CD4-positive, alpha-beta T cell treated with Interferon gamma for 1 hour (primary cell): ENCODE measurements at regions not wholly inside any gene's neighbourhood (a gene's known extent, or its start where the extent isn't known, plus 50 kb on each side); places are given as distances from the start of the nearest gene placed in this dataset.

Experiments
- DNase-seq: peaks from one replicate; pipeline ENCODE4 v3.0.0-alpha.2; 2020

DNA sequence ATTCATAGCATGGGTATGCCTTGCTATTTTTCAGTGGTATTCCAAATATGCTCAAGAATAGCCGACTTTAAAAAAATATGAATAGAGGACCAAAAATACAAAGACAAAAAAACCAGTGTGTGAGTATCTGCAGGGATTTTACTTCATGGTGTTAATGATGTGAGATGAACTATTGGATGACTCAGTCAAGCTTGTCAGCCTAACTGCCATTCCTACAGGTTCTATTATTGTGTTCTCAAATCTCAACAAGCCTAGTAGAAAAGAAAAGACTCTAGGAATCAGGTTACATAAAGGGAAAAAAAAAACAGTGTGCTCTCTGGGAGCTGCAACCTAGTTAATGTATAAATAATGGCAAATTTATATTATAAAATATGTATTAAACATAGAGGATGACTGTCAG lies 588.4 kb upstream of the BTBD3 start:
- no peak for DNase-seq

DNA sequence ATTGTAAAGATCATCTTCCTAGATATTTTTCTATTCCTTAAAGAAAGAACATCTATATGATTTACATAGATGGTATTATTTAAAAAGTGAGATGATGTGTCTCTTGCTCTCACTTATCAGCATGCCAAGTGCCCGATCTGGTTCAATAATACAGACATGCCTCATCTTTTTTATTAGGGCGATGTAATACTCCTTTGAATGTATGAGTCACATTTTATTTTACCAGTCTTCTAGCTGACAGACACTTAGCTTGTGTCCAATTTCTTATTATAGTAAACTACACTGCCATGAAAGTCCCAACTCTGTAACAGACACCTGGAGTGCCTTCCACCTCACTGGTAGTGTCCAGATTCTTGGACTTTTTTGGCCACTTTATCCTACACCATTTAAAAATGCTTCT lies 586.6 kb upstream of the BTBD3 start:
- DNase-seq, result no peak

DNA sequence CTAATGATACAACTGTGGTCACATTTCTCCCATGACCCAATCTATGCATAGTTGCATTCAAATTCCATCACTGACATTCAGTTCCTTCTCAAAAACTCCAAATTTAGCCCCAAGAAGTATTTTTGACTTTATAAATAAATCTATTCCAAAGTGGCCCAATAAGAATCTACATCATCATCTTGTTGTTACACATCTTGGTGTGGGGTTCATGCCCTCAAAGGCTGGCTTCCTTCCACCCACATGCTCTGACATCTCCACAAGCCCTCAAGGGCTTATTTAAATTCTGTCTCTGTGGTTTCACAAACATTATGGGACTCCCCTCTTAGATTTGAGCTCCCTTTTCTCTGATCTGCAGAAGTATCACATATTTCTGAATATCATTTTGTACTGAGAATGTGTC lies 585.3 kb upstream of the BTBD3 start:
- no peak for DNase-seq

DNA sequence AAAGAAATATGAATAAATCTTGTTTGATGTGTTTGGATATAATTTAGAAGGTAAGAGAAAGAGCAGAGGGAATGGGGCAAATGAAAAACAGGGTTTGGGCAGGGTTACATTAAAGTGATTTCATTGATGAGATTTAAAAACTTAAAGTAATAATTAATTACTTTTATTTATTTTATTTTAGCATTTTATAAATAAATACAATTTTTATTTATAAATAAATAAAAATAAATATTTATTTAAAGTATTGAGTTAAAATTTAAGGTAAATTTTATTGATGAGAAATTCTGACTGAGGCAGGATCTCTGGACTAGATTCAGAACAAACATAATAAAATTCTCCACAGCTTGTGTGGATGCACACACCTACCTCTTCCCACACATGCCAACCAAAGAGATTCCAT lies 584.1 kb upstream of the BTBD3 start:
- no peak for DNase-seq

DNA sequence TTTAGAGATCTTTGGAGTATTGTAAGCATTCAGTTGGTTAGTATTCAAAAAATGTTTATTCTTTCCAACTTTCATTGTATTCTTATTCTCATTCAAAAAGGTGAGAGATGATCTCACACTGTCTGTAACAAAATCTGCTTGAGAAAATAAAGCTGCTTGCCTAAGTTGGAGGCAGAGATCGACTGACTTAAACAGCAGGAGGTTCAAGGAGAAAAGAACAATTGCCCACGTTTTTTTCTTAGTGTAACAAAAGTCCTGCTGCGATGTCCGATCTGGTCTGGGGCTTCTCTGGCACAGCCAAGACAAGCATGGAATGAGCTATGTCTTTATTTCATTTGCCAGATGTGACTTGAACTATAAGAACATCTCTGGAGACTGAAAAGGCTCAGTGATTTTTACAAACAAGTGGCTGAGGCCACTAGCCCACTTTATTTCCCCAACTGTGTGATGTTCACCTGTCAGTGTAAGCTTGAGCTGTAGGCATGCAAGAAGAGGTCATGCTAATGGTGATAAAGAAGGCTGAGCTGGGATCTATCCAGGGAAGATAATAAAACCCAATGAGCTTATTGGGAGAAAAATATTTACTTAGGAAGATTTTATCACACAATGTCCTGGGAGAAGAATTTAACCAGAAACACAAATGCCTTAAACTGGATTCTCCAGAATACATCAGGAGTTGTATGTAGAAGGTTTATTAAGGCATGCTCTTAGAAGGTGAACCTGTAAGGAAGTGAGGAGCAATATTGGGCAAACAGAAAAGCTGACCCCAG lies 580.1 kb upstream of the BTBD3 start:
- no peak for DNase-seq

DNA sequence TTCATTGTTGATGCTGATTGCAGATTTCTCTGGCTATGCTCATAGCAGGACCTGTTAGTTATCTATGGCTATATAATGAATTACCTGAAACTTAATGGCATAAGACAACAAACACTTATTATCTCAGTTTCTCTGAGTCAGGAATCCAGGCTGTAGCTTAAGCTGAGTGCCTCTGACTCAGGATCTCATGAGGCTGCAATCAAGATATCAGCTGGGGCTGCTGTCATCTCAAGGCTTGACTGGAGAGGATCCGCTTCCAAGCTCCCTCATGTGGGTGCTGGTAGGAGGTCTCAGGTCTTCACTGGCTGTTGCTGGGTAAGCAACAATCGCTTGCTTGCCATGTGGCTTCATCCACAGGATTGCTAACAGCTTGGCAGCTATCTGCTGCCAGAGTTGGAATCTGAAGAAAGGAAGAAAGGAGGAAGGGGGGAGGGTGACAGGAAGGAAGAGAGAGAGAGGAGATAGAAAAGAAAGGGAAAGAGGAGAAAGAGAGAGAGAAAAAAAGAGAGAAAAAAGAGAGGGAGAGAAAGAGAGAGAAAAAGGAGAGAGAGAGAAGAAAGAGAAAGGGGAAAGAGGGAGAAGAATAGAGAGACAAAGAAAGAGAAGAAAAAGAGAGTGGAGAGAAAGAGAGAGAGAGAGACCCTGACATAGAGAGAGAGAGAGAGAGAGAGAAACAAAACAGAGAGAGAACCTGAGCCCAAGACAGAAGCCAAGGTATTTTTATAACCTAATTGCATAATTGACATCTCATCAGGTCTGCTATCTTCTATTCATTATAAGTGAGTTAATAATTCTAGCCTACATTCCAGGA lies 579.0 kb upstream of the BTBD3 start:
- no peak for DNase-seq

DNA sequence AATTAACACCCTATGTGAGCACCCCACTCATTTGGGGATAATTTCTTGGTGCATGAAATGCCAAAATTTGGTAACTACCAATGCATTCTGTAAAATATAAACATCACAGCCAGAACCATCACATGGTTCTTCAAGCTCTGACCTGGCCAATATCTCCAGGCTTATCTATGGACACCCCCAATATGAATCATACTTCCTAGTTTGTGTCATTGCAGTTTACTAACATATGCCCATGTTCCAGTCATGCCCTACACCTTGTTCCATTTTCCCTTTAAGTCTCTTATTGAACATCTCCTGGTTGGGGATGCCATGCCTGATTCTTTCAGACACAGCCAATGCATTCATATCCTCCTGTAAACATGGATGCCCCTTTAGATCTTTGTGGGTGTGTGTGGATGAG lies 572.8 kb upstream of the BTBD3 start:
- no peak for DNase-seq

DNA sequence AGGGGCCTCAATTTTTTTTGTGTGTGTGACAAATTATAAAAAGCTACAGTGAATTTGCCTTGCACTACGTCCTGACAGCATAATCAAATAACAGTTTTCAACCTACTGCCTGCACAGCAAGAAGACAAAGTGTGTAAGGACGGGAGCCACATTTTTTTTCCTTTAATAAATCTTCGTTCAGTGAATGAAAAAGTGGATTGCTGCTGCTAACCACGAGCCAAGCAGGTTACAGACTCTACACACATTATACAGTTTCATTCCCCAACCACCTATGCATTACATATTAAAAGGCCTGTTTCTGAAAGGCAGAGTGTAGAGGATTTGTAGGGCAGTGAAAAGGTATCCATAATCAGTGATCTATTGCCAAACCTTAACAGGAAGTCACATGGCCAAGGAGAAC lies 570.0 kb upstream of the BTBD3 start:
- no peak for DNase-seq

DNA sequence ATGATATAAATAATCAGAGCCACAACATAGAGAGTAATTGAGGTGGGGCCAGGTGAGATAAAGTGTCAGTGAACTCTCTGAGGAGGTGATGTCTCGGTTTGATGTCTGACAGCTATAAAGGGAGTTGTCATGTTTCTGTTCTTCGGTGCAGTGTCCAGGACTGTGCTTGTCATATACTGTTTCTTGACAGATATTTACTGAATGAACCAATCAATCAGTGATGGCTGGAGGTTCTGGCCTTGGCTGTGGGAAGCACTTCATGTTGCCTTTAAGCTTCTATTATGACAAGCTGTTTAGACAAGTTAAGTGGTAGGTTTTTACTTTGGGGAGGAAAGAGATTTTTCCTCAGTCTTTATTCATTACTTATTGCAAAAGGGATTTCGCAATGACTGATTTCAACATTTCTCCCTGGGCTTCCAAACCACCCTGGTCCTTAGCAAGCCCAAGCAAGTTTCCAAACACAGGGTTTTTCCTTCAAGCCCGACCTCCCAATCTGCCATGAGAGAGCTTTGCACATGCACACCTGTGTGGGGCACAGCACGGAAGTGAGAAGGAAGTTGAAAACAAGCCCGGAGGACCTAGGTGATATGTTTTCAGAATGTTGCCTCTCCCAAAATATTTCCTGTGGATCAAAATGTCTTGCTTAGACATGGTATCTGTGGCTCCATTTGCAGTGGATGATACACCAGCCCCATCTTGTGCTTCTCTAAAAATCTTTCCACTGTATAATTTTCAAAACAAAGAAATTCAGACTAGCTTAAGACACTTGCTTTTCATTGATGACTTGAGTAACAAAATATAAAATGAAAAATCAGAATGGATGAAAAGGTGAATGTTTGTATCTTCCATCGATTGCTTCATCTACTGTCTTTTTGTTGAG lies 567.3 kb upstream of the BTBD3 start:
- DNase-seq, result no peak

DNA sequence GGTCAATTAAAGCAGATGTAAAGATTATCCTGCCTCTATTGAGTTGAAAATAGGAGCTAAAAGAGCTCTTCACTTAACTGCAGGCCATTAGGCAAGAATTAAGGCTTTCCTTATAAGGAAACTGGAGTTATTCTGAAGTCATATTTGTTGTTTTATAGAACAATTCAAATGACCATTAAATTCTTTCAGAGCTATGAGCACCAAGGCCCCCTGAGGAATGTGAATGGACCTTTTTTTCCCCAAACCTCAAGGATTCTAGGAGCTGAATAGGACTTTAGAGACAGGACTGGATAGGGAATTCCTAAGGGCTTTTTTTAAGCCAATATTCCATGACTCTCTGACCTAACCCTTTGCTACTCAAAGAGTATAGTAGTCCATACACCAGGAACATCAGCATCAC lies 565.7 kb upstream of the BTBD3 start:
- DNase-seq, result no peak

DNA sequence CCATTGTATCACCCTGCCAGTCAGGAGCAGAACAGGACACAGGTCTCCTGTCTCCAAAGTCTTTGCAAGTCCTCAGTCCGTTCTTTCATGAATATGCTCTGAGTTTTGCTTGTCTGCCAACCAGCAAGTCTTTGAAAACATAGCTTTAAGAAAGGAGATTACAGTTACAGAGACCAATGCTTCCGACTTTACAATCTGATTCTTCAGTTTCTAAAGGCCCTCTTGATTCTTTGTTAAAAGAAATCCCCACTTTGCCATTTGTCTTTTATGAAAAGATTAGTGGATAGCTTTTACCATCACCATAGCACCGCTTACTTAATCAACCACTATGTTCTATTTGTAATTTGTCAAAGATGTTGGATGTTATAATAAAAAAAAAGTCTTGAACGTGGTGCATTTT lies 562.8 kb upstream of the BTBD3 start:
- no peak for DNase-seq

DNA sequence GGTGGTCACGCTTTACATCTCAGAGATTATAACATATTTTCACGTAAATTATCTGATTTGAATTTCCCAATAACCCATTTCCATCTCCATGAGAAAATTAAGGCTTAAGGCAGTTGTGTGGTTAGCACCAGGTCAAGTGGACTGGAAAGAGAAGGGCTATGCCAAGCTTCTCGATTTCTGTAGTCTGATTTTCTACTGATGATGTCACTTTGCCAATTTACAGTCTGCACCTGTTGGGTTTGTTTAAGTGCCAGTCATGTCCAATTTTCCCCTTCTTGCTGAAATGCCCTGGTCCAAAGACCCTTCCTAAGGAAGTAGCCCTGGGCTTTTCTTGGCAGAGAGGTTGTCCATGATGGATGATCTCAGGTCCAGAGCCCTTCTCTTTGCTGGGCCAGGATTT lies 562.3 kb upstream of the BTBD3 start:
- DNase-seq, result no peak

DNA sequence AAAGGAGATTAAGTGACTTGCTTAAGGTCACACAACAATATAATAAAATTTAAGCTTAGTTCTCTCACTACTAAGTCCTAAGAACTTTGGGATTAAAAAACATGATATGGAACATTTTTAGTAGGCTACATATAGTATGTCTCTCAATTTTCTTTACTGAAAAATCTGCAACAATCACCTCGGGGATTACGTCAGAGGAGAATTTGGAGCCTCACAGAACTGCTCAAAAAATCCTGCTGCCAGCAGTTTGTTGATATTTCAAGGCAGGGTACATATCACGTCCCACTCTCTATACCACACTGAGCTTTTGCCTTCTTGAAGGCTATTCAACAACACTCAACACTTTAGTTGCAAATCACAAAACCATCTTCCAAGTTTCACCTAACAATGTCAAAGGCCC lies 561.6 kb upstream of the BTBD3 start:
- DNase-seq, result no peak

DNA sequence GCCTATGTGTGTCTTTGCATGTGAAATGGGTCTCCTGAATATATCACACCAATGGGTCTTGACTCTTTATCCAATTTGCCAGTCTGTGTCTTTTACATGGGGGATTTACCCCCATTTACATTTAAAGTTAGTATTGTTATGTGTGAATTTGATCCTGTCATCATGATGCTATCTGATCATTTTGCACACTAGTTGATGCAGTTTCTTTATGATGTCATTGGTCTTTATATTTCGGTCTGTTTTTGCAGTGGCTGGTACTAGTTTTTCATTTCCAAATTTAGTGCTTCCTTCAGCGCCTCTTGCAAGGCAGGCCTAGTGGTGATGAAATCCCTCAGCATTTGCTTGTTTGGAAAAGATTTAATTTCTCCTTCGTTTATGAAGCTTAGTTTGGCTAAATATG lies 555.2 kb upstream of the BTBD3 start:
- no peak for DNase-seq

DNA sequence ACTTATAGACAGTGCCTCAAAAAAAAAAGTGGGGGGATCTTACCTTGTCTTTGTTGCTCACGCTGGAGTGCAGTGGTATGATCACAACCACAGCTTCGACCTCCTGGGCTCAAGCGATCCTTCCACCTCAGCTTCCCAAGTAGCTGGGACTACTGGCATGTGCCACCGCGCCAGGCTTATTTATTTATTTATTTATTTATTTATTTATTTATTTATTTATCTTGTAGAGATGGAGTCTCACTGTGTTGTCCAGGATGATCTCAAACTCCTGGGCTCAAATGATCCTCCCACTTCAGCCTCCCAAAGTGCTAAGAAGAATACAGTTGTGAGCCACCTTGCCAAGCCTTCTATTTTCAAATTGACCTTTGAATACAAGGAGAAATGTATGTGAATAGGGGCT lies 553.0 kb upstream of the BTBD3 start:
- DNase-seq, result no peak

DNA sequence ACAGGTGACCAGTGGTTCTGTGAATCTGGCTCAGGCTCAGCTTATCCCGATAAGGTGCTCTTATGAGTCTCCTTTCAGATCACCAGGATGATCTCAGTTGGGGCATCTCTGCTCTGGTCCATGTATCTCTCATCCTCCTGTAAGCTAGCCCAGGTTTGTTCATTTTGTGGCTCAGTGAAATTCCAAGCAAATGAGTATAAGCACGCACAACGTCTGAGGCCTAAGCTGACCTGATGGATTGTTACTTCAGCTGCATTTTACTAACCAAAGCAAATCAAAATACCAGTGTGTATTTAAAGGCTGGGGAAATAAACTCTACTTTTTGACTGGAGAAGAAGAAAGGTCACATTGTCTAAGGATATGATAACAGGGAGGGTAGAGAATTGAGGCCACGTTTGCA lies 551.0 kb upstream of the BTBD3 start:
- no peak for DNase-seq

DNA sequence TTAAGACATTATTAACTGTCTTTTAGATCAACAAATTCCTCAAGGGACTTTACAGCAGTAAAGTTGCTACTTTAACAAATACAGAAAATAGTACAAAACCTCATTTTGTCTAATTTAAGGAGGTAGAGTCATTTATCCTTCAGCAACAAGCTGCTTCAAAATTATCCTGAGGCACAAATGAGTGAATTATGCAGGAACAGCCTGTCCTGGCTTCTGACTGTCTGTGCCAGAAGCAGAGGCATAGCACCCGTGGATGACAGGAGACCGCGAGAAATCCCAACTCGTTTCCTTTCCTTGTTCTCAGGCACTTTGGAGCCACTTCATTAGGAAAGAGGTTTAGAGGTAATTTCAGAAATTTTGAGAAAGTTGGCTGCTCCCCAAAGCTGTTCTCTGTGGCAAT lies 549.2 kb upstream of the BTBD3 start:
- no peak for DNase-seq

DNA sequence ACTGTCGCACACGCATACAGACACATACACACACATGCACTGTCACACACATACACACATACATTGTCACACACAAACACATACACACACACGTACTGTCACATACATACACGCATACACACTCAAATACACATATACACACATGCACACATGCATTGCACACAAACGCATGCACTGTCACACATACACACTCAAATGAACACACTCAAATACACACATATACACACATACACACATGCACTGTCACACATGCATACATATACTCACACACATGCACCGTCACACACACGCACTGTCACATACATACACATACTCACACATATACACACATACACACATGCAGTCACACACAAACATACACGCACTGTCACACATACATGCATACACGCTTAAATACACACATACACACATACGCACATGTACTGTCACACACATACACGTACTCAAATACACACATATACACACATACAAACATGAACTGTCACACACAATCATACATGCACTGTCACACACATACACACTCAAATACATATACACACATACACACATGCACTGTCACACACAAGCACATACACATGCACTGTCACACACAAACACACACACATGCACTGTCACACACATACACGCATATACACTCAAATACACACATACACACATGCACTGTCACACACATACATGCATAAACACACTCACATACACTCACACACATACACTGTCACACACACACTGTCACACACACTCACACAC lies 548.6 kb upstream of the BTBD3 start:
- DNase-seq, result no peak

DNA sequence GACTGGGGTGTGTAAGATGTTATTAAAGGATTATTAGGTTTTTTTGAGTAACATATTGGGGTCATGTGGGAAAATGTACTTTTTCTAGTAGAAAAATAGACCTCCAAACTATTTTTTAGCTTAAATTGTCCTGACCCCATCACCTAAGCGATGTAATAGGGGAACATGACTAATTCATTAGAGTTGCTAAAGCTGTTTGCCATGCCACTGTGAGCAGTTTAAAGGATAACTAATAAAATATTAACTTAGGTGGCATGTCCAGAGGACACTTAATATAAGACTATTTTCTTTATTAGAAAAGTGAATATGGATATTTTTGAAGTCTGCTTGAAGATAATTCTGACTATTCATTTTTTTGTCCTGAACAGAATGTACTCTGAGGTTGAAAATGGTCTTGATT lies 545.9 kb upstream of the BTBD3 start:
- no peak for DNase-seq

DNA sequence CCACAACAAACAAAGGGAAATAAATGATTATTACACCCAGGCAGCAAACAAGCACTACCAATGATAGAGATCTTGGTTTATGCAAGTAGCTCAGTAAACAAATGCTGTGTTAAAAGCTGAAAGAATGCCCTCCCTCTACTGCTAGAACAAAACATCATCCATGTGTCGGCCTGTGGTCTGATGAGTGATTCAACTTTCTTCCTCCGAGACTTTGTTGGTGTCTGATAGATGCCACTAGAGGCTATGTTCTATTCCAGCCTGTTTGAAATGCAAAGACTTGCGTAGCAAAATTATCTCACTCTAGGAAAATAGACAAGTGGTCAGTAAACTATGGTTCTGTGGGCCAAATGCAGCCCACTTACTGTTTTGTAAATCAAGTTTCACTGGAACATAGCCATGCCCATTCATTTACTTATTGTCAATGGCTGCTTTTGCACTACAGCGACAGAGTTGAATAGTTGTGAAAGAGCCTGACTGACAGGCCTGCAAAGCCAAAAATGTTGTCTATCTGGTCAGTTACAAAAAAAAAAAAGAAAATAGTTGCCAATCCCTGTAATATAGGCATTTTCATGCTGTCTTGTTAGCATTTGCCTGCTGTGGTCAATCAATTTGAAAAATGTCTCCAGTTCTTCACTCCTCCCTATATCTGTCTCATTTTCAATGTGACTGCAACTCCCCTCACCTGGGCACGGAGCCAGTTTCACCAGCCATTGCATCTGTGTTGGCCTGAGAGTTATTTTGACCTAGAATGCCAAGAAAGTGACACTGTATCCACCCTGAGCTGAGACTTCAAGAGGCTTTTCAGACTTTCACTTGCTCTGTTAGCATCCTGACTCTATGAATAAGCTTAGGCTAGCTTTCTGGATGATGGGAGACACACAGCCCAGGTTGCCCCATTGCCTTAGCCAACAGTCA lies 544.6 kb upstream of the BTBD3 start:
- no peak for DNase-seq

DNA sequence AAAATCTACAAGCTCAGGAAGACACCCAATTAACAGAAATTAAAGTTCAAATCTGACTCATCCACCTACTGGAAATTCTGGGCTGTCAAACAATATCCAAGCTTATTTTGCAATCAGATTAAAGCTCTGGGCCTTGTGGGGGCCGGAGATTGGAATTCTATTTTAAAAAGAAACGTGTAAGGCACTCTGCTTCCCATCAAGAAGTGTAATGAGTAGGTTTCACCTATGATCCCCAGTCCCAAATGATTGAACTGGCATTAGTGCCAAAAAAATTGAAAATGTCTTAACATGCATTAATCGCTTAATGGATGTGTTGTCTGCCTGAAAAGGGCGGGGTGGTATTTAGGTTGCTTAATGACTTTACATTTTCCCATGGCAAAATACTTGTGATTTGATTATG lies 542.4 kb upstream of the BTBD3 start:
- no peak for DNase-seq

DNA sequence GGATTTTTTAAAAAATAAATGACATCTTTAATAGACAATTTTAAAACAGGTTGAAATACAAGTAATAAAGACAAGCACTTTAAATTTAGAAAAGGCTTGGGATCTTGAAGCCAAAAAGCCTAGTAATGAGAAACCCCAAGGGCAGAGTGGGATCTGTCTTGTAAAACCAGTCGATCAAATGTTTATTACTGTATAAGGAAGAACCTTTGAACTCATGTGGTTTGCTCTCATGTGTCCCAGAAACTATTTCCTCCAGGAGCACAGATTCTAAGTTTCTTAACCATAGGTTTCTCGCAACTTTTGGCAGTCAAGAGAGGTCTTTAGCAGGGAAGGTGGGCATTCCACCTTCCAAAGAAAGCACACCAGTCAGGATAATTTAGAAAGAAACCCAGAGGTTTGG lies 541.7 kb upstream of the BTBD3 start:
- DNase-seq, result no peak
